ENCODE measurements at regions not wholly inside any gene's neighbourhood (a gene's known extent, or its start where the extent isn't known, plus 50 kb on each side); places are given as distances from the start of the nearest gene placed in this dataset.

DNA sequence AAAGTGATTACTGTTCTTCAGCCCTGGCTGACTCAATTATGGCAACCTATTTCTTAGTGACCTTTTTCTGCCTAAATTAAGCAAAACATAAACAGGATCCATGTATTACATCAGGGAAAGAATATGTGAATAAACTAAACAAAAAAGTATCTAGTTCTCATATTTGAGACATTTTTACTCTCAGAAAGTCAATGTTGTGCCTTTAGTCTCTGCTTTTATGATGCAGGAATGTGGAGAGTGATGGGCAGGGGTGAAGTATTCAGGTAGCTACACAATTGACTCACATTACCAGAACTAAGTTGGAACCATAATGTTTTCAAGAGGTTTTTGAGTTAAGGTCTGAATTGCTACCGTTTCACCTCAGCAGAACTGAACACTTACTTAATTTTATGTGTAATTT is 462.7 kb upstream of the CXADR start:
- TF ChIP-seq, protein P1, sequence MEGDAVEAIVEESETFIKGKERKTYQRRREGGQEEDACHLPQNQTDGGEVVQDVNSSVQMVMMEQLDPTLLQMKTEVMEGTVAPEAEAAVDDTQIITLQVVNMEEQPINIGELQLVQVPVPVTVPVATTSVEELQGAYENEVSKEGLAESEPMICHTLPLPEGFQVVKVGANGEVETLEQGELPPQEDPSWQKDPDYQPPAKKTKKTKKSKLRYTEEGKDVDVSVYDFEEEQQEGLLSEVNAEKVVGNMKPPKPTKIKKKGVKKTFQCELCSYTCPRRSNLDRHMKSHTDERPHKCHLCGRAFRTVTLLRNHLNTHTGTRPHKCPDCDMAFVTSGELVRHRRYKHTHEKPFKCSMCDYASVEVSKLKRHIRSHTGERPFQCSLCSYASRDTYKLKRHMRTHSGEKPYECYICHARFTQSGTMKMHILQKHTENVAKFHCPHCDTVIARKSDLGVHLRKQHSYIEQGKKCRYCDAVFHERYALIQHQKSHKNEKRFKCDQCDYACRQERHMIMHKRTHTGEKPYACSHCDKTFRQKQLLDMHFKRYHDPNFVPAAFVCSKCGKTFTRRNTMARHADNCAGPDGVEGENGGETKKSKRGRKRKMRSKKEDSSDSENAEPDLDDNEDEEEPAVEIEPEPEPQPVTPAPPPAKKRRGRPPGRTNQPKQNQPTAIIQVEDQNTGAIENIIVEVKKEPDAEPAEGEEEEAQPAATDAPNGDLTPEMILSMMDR (IDR thresholded peaks at IDR 0.05): no peak
- no peak for TF ChIP-seq POLR2A (IDR thresholded peaks at IDR 0.05)
